ENCODE measurements at regions not wholly inside any gene's neighbourhood (a gene's known extent, or its start where the extent isn't known, plus 50 kb on each side); places are given as distances from the start of the nearest gene placed in this dataset.

- no peak overlapping the region for H2AFZ ChIP-seq (ENCODE audit: low read length)
- Mint-ChIP-seq H3K27me3 (ENCODE audit: low read depth) (no peaks in the 10 kb centered on the region), H3K4me3 (no peak overlapping the region), H3K27ac (no peak overlapping the region), H3K36me3 (ENCODE audit: insufficient read depth in 1 of 3, low read depth in 3 of 3) (peaks cover 0 to 2% (median 0%) of the 10 kb centered on the region in 3 experiments; a peak in 1 of 7 replicates), H3K4me1 (peaks cover 8 to 12% of the 10 kb centered on the region in 2 experiments), H3K9me3 (peaks cover 0 to 4% of the 10 kb centered on the region in 2 experiments; a peak in 2 of 5 replicates)
- H2AK5ac ChIP-seq (ENCODE audit: insufficient read length, low read length), result no peak overlapping the region
- H3K79me2 ChIP-seq (ENCODE audit: insufficient read depth, low read length), result no peaks in the 10 kb centered on the region
- H3K23me2 ChIP-seq (ENCODE audit: insufficient read length, low read depth, low read length, poor library complexity, severe bottlenecking), result no peaks in the 10 kb centered on the region
- no peaks in the 10 kb centered on the region for H4K20me1 ChIP-seq (ENCODE audit: control insufficient read depth, insufficient read depth, insufficient read length)
- H3T11ph ChIP-seq (ENCODE audit: low read length), result no peak overlapping the region
- no peak overlapping the region for H2BK15ac ChIP-seq (ENCODE audit: low read depth, low read length)
- H3K9ac ChIP-seq (ENCODE audit: extremely low read depth, insufficient read length, low read length), result no peak overlapping the region
- no peak overlapping the region for H2BK20ac ChIP-seq (ENCODE audit: low read depth, low read length, poor library complexity, severe bottlenecking)
- no peaks in the 10 kb centered on the region for H3K79me1 ChIP-seq (ENCODE audit: insufficient read depth, low read depth, low read length, poor library complexity, severe bottlenecking)
- no peaks in the 10 kb centered on the region; the same call in 1 of the 2 replicates for H3K4me1 ChIP-seq (ENCODE audit: insufficient read depth, low read length)
- H2BK12ac ChIP-seq (ENCODE audit: insufficient read length, low read depth, low read length), result no peak overlapping the region
- no peak overlapping the region for H4K91ac ChIP-seq (ENCODE audit: insufficient read length, low read depth, low read length)
- no peak overlapping the region for H3K4me2 ChIP-seq (ENCODE audit: insufficient read depth, insufficient read length, low read length)
- no CpG with 5 or more reads among the region's 2 CpGs for WGBS (ENCODE audit: extremely low coverage, insufficient read length, low lambda C conversion rate)
- TF ChIP-seq CTCF (conservative IDR thresholded peaks at IDR 0.05), result no peak
- no peaks in the 10 kb centered on the region for H3K27me3 ChIP-seq (ENCODE audit: insufficient read depth, low read length)
- H3K14ac ChIP-seq (ENCODE audit: insufficient read depth, low read length), result no peak overlapping the region
- H3K9me3 ChIP-seq (ENCODE audit: control insufficient read depth, low read depth, low read length), result no peaks in the 10 kb centered on the region
- H3K23ac ChIP-seq (ENCODE audit: insufficient read length, low read depth, low read length), result no peak overlapping the region
- H2BK5ac ChIP-seq (ENCODE audit: insufficient read length, low read length), result no peak overlapping the region
- H3K27ac ChIP-seq (ENCODE audit: insufficient read length, low read depth, low read length), result no peak overlapping the region
- H3K4ac ChIP-seq (ENCODE audit: low read depth, low read length), result no peak overlapping the region
- no peak overlapping the region for H4K5ac ChIP-seq (ENCODE audit: insufficient read length, low read depth, low read length)
- H3K56ac ChIP-seq (ENCODE audit: insufficient read length, low read depth, low read length), result no peak overlapping the region
- no peak overlapping the region for H2BK120ac ChIP-seq (ENCODE audit: low read depth, low read length, poor library complexity, severe bottlenecking)
- H4K8ac ChIP-seq (replicated peaks; ENCODE audit: insufficient read length, low read depth, low read length), result no peak overlapping the region
- no peak overlapping the region for H3K18ac ChIP-seq (ENCODE audit: insufficient read length, low read depth, low read length)
- no peak for DNase-seq
Observed at GRCh38 chr6:71198908-71199307, 89.7 kb upstream of the OGFRL1 start.
